Tibial artery (tissue), 4 donors: ENCODE measurements at regions not wholly inside any gene's neighbourhood (a gene's known extent, or its start where the extent isn't known, plus 50 kb on each side); places are given as distances from the start of the nearest gene placed in this dataset.

Experiments used
- DNase-seq, 2 donors: peaks; one replicate each; pipeline ENCODE4 v3.0.0-alpha.2; 2019
- H3K27ac ChIP-seq, 2 donors: fragments of 200-600 bp; sonication (generic) in 1 of 2; 1 replicate in 1 of 2; 2 replicates in 1 of 2; pipeline ENCODE4 v1.5.1; 2018 to 2019; ENCODE audit warnings: mild to moderate bottlenecking in 1 of 2
- H3K27me3 ChIP-seq, 2 donors: fragments of 200-600 bp; sonication (generic) in 1 of 2; one replicate each; pipeline versions ENCODE4 v1.5.1 to v1.6.0; 2016 to 2019
- H3K36me3 ChIP-seq, 3 donors: fragments of 200-600 bp; sonication (generic) in 2 of 3; one replicate each; pipeline ENCODE4 v1.5.1; 2016 to 2019; ENCODE audit warnings: mild to moderate bottlenecking in 2 of 3
- H3K4me1 ChIP-seq, 4 donors: fragments of 200-600 bp; sonication (generic) in 2 of 4; 1 replicate in 3 of 4; 2 replicates in 1 of 4; pipeline ENCODE4 v1.5.1; 2016 to 2019
- H3K4me3 ChIP-seq, 2 donors: fragments of 200-600 bp; sonication (generic) in 1 of 2; 1 replicate in 1 of 2; 2 replicates in 1 of 2; pipeline ENCODE4 v1.5.1; 2018 to 2019; ENCODE audit warnings: mild to moderate bottlenecking in 2 of 2
- H3K9me3 ChIP-seq, 3 donors: fragments of 200-600 bp; sonication (generic) in 1 of 3; one replicate each; pipeline ENCODE4 v1.5.1; 2016 to 2019
- CTCF ChIP-seq, 2 experiments: fragments of 200-600 bp in 1 of 2; fragments of 450-650 bp in 1 of 2; IDR thresholded peaks; one replicate each; pipeline ENCODE4 v1.5.1; 2017 to 2019; ENCODE audit warnings: antibody characterized with exemption in 2 of 2, mild to moderate bottlenecking in 1 of 2, moderate library complexity in 1 of 2
- intact Hi-C: fragments of 100-400 bp; cut with DNase I; formaldehyde crosslinking; loops from one replicate; pipeline ENCODE4 v1.15.0; 2023; ENCODE audit warnings: low total_unique reads

- Histone ChIP-seq H3K27me3 (no peaks in the 10 kb centered on the region), H3K9me3 (no peaks in the 10 kb centered on the region), H3K4me3 (no peak overlapping the region), H3K4me1 (no peaks in the 10 kb centered on the region), H3K27ac (no peak overlapping the region), H3K36me3 (no peaks in the 10 kb centered on the region)
- intact Hi-C loops, result no loop called here
- no peak for DNase-seq
- TF ChIP-seq CTCF (IDR thresholded peaks at IDR 0.05), result no peak
These were observed 1020.6 kb downstream of the TLE4 start for GRCh38 chr9:80592413-80592812.

- Histone ChIP-seq H3K36me3 (no peaks in the 10 kb centered on the region), H3K4me3 (no peak overlapping the region), H3K9me3 (no peaks in the 10 kb centered on the region), H3K27me3 (no peaks in the 10 kb centered on the region), H3K27ac (no peak overlapping the region), H3K4me1 (no peaks in the 10 kb centered on the region)
- no peak for TF ChIP-seq CTCF (IDR thresholded peaks at IDR 0.05)
- intact Hi-C loops, result no loop called here
- DNase-seq, result no peak
These were observed 1015.1 kb downstream of the TLE4 start for GRCh38 chr9:80586786-80587330.

GRCh38 chr9:80571953-80572352 lies 1000.2 kb downstream of the TLE4 start:
- peaks cover 0 to 25% (median 0%) of the 10 kb centered on the region in 3 donors for H3K9me3 ChIP-seq
- H3K4me1 ChIP-seq, result no peaks in the 10 kb centered on the region
- no peak overlapping the region for H3K27ac ChIP-seq
- no peaks in the 10 kb centered on the region for H3K36me3 ChIP-seq
- no peak overlapping the region for H3K4me3 ChIP-seq
- no peak for DNase-seq
- TF ChIP-seq CTCF (IDR thresholded peaks at IDR 0.05), result no peak
- no peaks in the 10 kb centered on the region for H3K27me3 ChIP-seq
- intact Hi-C loops, result no loop called here

- intact Hi-C loops, result no loop called here
- no peaks in the 10 kb centered on the region for H3K4me1 ChIP-seq
- no peaks in the 10 kb centered on the region for H3K27me3 ChIP-seq
- no peak for DNase-seq
- no peak overlapping the region for H3K4me3 ChIP-seq
- H3K27ac ChIP-seq, result no peak overlapping the region
- TF ChIP-seq CTCF (IDR thresholded peaks at IDR 0.05), result no peak
- H3K9me3 ChIP-seq, result peaks cover 0 to 25% (median 0%) of the 10 kb centered on the region in 3 donors
- H3K36me3 ChIP-seq, result no peaks in the 10 kb centered on the region
These were observed 997.5 kb downstream of the TLE4 start for GRCh38 chr9:80569236-80569635.

- Histone ChIP-seq H3K27ac (no peak overlapping the region), H3K9me3 (no peaks in the 10 kb centered on the region), H3K27me3 (no peaks in the 10 kb centered on the region), H3K36me3 (no peaks in the 10 kb centered on the region), H3K4me1 (no peaks in the 10 kb centered on the region), H3K4me3 (no peak overlapping the region)
- DNase-seq, result no peak
- intact Hi-C loops, result no loop called here
- TF ChIP-seq CTCF (IDR thresholded peaks at IDR 0.05), result no peak
These were observed 989.8 kb downstream of the TLE4 start for GRCh38 chr9:80561526-80561925.

DNA sequence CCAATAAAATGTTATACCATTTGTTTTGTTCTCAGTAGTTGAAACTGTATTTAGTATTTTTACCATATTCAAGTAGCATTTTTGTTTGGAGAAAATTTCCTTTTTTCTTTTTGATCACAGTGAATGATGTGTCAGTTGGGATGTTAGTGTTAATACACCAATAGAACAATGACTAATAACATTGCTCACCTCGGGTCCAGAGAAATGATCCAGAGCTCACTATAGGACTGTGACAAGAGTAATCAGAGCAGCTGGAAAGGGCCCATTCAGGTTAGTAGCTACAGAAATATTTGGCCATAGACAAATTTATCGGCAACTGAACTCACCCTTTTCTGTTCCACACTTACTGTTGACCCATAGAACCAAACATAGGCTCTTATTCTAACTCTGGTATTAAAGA lies 989.2 kb downstream of the TLE4 start:
- Histone ChIP-seq H3K9me3 (no peaks in the 10 kb centered on the region), H3K4me1 (no peaks in the 10 kb centered on the region), H3K27ac (no peak overlapping the region), H3K36me3 (no peaks in the 10 kb centered on the region), H3K27me3 (no peaks in the 10 kb centered on the region), H3K4me3 (no peak overlapping the region)
- DNase-seq, result no peak
- intact Hi-C loops, result no loop called here
- no peak for TF ChIP-seq CTCF (IDR thresholded peaks at IDR 0.05)
